GM10266 (cell line): ENCODE measurements at regions not wholly inside any gene's neighbourhood (a gene's known extent, or its start where the extent isn't known, plus 50 kb on each side); places are given as distances from the start of the nearest gene placed in this dataset.

ENCODE experiments used
- DNase-seq: peaks from one replicate; pipeline ENCODE4 v3.0.0; 2012; ENCODE audit errors: extremely low spot score
- CTCF ChIP-seq: IDR thresholded peaks from 2 replicates; pipeline ENCODE4 v1.5.1; 2012; ENCODE audit warnings: mild to moderate bottlenecking, low read depth; ENCODE audit not compliant: control insufficient read depth, insufficient read depth; ENCODE audit errors: missing control alignments

GRCh38 chr4:4627906-4628305 is 86.1 kb upstream of the STX18 start:
- TF ChIP-seq CTCF: no peak

GRCh38 chr4:4627111-4627510 is 85.3 kb upstream of the STX18 start:
- no peak for DNase-seq
- no peak for TF ChIP-seq CTCF

More at GRCh38 chr4:4627906-4628305, 86.1 kb upstream of the STX18 start:
- no peak for DNase-seq

DNA sequence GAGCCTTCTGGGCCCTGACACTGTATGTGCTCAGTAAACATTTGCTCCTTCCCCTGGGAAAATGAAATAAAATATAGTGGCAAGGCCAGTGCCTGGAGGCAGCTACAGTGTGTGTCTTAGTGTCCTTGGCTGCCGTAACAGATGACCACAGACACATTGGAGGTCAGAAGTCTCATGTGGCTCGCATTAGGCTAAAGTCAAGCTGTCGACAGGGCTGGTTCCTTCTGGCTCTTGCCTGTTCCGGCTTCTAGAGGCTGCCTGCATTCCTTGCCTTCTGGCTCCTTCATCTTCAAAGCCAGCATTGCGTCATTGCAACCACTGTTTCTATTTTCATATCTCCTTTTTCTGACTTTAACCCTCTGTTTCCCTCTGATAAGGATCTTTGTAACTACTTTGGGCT is 83.6 kb upstream of the STX18 start:
- no peak for DNase-seq
- TF ChIP-seq CTCF: no peak

- no peak for DNase-seq
- TF ChIP-seq CTCF: no peak
Observed at GRCh38 chr4:4624276-4624897, 82.5 kb upstream of the STX18 start.

- DNase-seq: no peak
- TF ChIP-seq CTCF: no peak
Observed at GRCh38 chr4:4619821-4620220, 78.0 kb upstream of the STX18 start.

GRCh38 chr4:4618847-4619246 is 77.0 kb upstream of the STX18 start:
- no peak for TF ChIP-seq CTCF
- DNase-seq: no peak

DNA sequence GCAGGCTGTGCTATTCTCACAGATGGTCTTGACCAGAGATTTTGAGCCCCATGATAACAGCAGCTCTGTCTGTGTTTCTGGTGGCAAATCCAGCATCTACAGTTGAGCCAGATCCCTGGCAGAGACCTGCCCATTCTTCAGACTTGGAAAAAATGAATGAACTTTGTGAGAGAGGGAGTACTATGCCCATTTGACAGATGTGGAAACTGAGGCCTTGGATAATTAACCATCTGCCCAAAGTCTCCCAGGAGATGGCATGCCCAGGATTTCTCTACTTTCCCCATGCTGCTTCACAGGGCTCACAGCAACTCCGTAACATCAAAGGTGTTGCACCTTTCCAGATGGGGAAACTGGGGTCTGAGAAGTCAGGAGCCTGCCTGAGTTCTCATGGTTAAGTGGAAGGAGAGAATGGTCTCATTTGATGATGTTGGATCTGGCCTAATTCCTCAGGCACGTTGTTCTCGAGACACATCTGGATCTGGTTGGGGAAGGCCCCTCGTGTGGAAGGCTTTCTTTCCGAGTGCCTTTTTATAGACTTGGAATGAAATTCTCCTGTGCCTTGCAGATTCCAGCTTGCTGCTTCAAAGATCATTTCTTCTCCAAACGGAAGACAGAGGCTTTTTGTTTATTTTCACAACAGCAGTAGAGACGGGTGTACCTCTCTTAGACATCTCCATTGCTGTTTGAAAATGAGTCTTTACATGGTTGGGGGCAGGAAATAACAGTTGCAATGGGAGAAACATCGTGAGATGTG is 73.3 kb upstream of the STX18 start:
- no peak for TF ChIP-seq CTCF
- no peak for DNase-seq
